ENCODE measurements at regions not wholly inside any gene's neighbourhood (a gene's known extent, or its start where the extent isn't known, plus 50 kb on each side); places are given as distances from the start of the nearest gene placed in this dataset.

GRCh38 chr2:106041150-106041549 lies 153.0 kb downstream of the UXS1 start:
- no peaks in the 10 kb centered on the region for H3K27me3 Mint-ChIP-seq
- H3K9me3 Mint-ChIP-seq = no peaks in the 10 kb centered on the region
- H3K4me3 Mint-ChIP-seq = no peak overlapping the region
- no peak overlapping the region for H3K27ac Mint-ChIP-seq
- peaks cover 8% of the 10 kb centered on the region for H3K4me1 Mint-ChIP-seq (ENCODE audit: low read depth)
- no peaks in the 10 kb centered on the region for H3K36me3 Mint-ChIP-seq (ENCODE audit: low read depth)

- no peak overlapping the region for H3K27ac Mint-ChIP-seq
Observed at GRCh38 chr2:106039634-106040315, 154.3 kb downstream of the UXS1 start.

GRCh38 chr2:106038601-106039375 lies 155.3 kb downstream of the UXS1 start:
- Mint-ChIP-seq H3K36me3 (ENCODE audit: low read depth) (no peaks in the 10 kb centered on the region), H3K27me3 (no peaks in the 10 kb centered on the region), H3K9me3 (no peaks in the 10 kb centered on the region), H3K4me1 (ENCODE audit: low read depth) (peaks cover 4% of the 10 kb centered on the region), H3K27ac (no peak overlapping the region), H3K4me3 (no peak overlapping the region)

More at GRCh38 chr2:106039634-106040315, 154.3 kb downstream of the UXS1 start:
- H3K27me3 Mint-ChIP-seq = no peaks in the 10 kb centered on the region
- no peaks in the 10 kb centered on the region for H3K36me3 Mint-ChIP-seq (ENCODE audit: low read depth)
- H3K4me1 Mint-ChIP-seq (ENCODE audit: low read depth) = peaks cover 4% of the 10 kb centered on the region
- H3K9me3 Mint-ChIP-seq = no peaks in the 10 kb centered on the region
- no peak overlapping the region for H3K4me3 Mint-ChIP-seq

GRCh38 chr2:106037932-106038331 lies 156.2 kb downstream of the UXS1 start:
- H3K9me3 Mint-ChIP-seq = no peaks in the 10 kb centered on the region
- H3K4me1 Mint-ChIP-seq (ENCODE audit: low read depth) = peaks cover 4% of the 10 kb centered on the region
- H3K27me3 Mint-ChIP-seq = no peaks in the 10 kb centered on the region
- no peaks in the 10 kb centered on the region for H3K36me3 Mint-ChIP-seq (ENCODE audit: low read depth)
- H3K27ac Mint-ChIP-seq = no peak overlapping the region
- H3K4me3 Mint-ChIP-seq = no peak overlapping the region

- Mint-ChIP-seq H3K36me3 (ENCODE audit: low read depth) (no peaks in the 10 kb centered on the region), H3K4me1 (ENCODE audit: low read depth) (peaks cover 4% of the 10 kb centered on the region), H3K27me3 (no peaks in the 10 kb centered on the region), H3K27ac (no peak overlapping the region), H3K4me3 (no peak overlapping the region), H3K9me3 (no peaks in the 10 kb centered on the region)
Observed at GRCh38 chr2:106037262-106037661, 156.8 kb downstream of the UXS1 start.

- no peak overlapping the region for H3K27ac Mint-ChIP-seq
- H3K4me3 Mint-ChIP-seq = no peak overlapping the region
- H3K9me3 Mint-ChIP-seq = no peaks in the 10 kb centered on the region
- H3K27me3 Mint-ChIP-seq = no peaks in the 10 kb centered on the region
- no peaks in the 10 kb centered on the region for H3K36me3 Mint-ChIP-seq (ENCODE audit: low read depth)
- peaks cover 21% of the 10 kb centered on the region for H3K4me1 Mint-ChIP-seq (ENCODE audit: low read depth)
Observed at GRCh38 chr2:106034325-106034724, 159.8 kb downstream of the UXS1 start.

GRCh38 chr2:106032676-106033075 lies 161.4 kb downstream of the UXS1 start:
- no peak overlapping the region for H3K27ac Mint-ChIP-seq
- H3K9me3 Mint-ChIP-seq = no peaks in the 10 kb centered on the region
- H3K4me1 Mint-ChIP-seq (ENCODE audit: low read depth) = peaks cover 29% of the 10 kb centered on the region
- H3K4me3 Mint-ChIP-seq = no peak overlapping the region
- H3K36me3 Mint-ChIP-seq (ENCODE audit: low read depth) = no peaks in the 10 kb centered on the region
- H3K27me3 Mint-ChIP-seq = no peaks in the 10 kb centered on the region

GRCh38 chr2:106030287-106031268 lies 163.5 kb downstream of the UXS1 start:
- H3K36me3 Mint-ChIP-seq (ENCODE audit: low read depth) = no peaks in the 10 kb centered on the region
- H3K4me1 Mint-ChIP-seq (ENCODE audit: low read depth) = peaks cover 44% of the 10 kb centered on the region
- no peak overlapping the region for H3K4me3 Mint-ChIP-seq
- H3K27me3 Mint-ChIP-seq = no peaks in the 10 kb centered on the region
- no peaks in the 10 kb centered on the region for H3K9me3 Mint-ChIP-seq
- peak overlapping the region; percentile 53 for H3K27ac Mint-ChIP-seq

GRCh38 chr2:106028192-106028591 lies 165.9 kb downstream of the UXS1 start:
- H3K4me3 Mint-ChIP-seq = no peak overlapping the region

GRCh38 chr2:106026271-106027190 lies 167.6 kb downstream of the UXS1 start:
- no peaks in the 10 kb centered on the region for H3K36me3 Mint-ChIP-seq (ENCODE audit: low read depth)
- H3K9me3 Mint-ChIP-seq = no peaks in the 10 kb centered on the region
- H3K4me3 Mint-ChIP-seq = no peak overlapping the region
- H3K27ac Mint-ChIP-seq = no peak overlapping the region
- no peaks in the 10 kb centered on the region for H3K27me3 Mint-ChIP-seq
- H3K4me1 Mint-ChIP-seq (ENCODE audit: low read depth) = peaks cover 47% of the 10 kb centered on the region

More at GRCh38 chr2:106028192-106028591, 165.9 kb downstream of the UXS1 start:
- Mint-ChIP-seq H3K4me1 (ENCODE audit: low read depth) (peaks cover 47% of the 10 kb centered on the region), H3K27ac (no peak overlapping the region), H3K27me3 (no peaks in the 10 kb centered on the region), H3K9me3 (no peaks in the 10 kb centered on the region), H3K36me3 (ENCODE audit: low read depth) (no peaks in the 10 kb centered on the region)

GRCh38 chr2:106025796-106026195 lies 168.3 kb downstream of the UXS1 start:
- Mint-ChIP-seq H3K27me3 (no peaks in the 10 kb centered on the region), H3K36me3 (ENCODE audit: low read depth) (no peaks in the 10 kb centered on the region), H3K27ac (no peak overlapping the region), H3K4me1 (ENCODE audit: low read depth) (peaks cover 40% of the 10 kb centered on the region), H3K4me3 (no peak overlapping the region), H3K9me3 (no peaks in the 10 kb centered on the region)

- Mint-ChIP-seq H3K9me3 (no peaks in the 10 kb centered on the region), H3K36me3 (ENCODE audit: low read depth) (no peaks in the 10 kb centered on the region), H3K4me1 (ENCODE audit: low read depth) (peaks cover 20% of the 10 kb centered on the region), H3K27me3 (no peaks in the 10 kb centered on the region), H3K27ac (no peak overlapping the region), H3K4me3 (no peak overlapping the region)
Observed at GRCh38 chr2:106021662-106022028, 172.5 kb downstream of the UXS1 start.

- Mint-ChIP-seq H3K4me3 (no peak overlapping the region), H3K9me3 (no peaks in the 10 kb centered on the region), H3K36me3 (ENCODE audit: low read depth) (no peaks in the 10 kb centered on the region), H3K27me3 (no peaks in the 10 kb centered on the region), H3K27ac (no peak overlapping the region), H3K4me1 (ENCODE audit: low read depth) (peaks cover 14% of the 10 kb centered on the region)
Observed at GRCh38 chr2:106020821-106021661, 173.1 kb downstream of the UXS1 start.
